ENCODE measurements at regions not wholly inside any gene's neighbourhood (a gene's known extent, or its start where the extent isn't known, plus 50 kb on each side); places are given as distances from the start of the nearest gene placed in this dataset.

- TF ChIP-seq POLR2A (IDR thresholded peaks at IDR 0.05; ENCODE audit: low read depth, low read length) (no peak), POLR2AphosphoS5 (IDR thresholded peaks at IDR 0.05; ENCODE audit: low read depth, low read length) (no peak)
Observed at GRCh38 chr16:49204191-49204590, 77.4 kb downstream of the CBLN1 start.

Measured in GM12892 (cell line).